ENCODE measurements at regions not wholly inside any gene's neighbourhood (a gene's known extent, or its start where the extent isn't known, plus 50 kb on each side); places are given as distances from the start of the nearest gene placed in this dataset.

DNA sequence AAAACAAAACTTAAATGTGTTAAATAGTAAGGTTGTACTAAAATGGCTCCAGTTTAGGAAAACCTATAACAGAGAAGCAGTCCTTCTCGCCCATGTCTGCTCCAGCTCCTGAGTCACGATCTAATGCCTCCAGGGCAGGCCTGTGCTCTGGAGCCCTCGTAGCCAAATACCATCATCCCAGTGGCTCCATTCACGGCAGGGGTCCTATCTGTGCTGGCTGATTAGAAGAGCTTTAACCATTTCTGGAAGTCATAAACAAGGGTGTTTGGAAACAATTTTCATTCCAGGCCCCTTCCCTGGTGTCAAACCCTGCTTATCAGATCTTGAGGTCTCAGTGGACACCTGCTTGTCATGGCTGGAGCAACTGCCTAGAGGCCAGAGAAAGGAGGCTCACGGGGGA is 336.9 kb downstream of the SOX9 start:
- Histone ChIP-seq H3K4me3 (replicated peaks; ENCODE audit: low read depth, low read length) (no peak overlapping the region), H3K27me3 (replicated peaks; ENCODE audit: control insufficient read depth, insufficient read depth, low read length) (no peaks in the 10 kb centered on the region), H3K36me3 (ENCODE audit: control insufficient read depth, insufficient read depth, low read length) (no peaks in the 10 kb centered on the region)
- TF ChIP-seq, protein P1, sequence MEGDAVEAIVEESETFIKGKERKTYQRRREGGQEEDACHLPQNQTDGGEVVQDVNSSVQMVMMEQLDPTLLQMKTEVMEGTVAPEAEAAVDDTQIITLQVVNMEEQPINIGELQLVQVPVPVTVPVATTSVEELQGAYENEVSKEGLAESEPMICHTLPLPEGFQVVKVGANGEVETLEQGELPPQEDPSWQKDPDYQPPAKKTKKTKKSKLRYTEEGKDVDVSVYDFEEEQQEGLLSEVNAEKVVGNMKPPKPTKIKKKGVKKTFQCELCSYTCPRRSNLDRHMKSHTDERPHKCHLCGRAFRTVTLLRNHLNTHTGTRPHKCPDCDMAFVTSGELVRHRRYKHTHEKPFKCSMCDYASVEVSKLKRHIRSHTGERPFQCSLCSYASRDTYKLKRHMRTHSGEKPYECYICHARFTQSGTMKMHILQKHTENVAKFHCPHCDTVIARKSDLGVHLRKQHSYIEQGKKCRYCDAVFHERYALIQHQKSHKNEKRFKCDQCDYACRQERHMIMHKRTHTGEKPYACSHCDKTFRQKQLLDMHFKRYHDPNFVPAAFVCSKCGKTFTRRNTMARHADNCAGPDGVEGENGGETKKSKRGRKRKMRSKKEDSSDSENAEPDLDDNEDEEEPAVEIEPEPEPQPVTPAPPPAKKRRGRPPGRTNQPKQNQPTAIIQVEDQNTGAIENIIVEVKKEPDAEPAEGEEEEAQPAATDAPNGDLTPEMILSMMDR (IDR thresholded peaks at IDR 0.05; ENCODE audit: insufficient read depth, low read length, poor library complexity, severe bottlenecking): no peak
- no peak for DNase-seq (ENCODE audit: extremely low read depth, insufficient read length)

DNA sequence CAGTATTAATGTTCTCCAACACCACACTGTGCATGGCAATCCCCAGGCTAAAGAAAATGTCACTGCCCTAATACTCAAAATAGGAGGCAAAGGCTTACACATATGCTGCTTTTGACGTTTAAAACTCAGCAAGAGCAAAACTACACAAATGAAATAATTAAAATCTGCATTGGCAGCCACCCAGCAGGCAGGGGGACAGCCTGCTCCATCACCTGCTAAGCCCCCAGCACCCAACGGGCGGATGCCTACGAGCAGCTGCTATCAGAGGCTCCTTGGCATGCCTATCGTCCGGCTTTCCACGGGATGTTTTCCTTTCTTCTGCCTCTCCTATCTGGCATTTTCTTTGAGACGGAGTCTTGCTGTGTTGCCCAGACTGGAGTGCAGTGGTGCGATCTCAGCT is 337.5 kb downstream of the SOX9 start:
- TF ChIP-seq, protein P1 (IDR thresholded peaks at IDR 0.05; ENCODE audit: insufficient read depth, low read length, poor library complexity, severe bottlenecking): no peak
- no peak for DNase-seq (ENCODE audit: extremely low read depth, insufficient read length)
- H3K36me3 ChIP-seq (ENCODE audit: control insufficient read depth, insufficient read depth, low read length): no peaks in the 10 kb centered on the region
- no peak overlapping the region for H3K4me3 ChIP-seq (replicated peaks; ENCODE audit: low read depth, low read length)
- no peaks in the 10 kb centered on the region for H3K27me3 ChIP-seq (replicated peaks; ENCODE audit: control insufficient read depth, insufficient read depth, low read length)

DNA sequence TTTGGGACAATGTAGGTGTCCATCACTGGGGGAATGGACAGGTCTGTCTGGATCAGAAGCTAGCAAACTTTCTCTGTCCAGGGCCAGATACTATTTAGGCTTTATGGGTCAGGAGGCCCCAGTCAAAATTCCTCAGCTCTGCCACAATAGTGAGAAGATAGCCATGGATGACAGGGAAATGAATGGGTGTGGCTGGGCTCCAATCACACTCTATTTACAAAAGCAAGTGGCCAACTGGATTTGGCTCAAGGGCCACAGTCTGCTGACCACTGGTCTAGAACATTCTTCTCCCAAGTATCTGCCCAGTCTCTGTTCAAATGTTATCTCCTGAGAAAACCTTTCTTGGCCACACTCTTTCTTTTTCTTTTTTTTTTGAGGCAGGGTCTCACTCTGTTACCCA is 339.9 kb downstream of the SOX9 start:
- H3K4me3 ChIP-seq (replicated peaks; ENCODE audit: low read depth, low read length): no peak overlapping the region
- H3K36me3 ChIP-seq (ENCODE audit: control insufficient read depth, insufficient read depth, low read length): no peaks in the 10 kb centered on the region
- no peaks in the 10 kb centered on the region for H3K27me3 ChIP-seq (replicated peaks; ENCODE audit: control insufficient read depth, insufficient read depth, low read length)
- no peak for DNase-seq (ENCODE audit: extremely low read depth, insufficient read length)
- TF ChIP-seq, protein P1 (IDR thresholded peaks at IDR 0.05; ENCODE audit: insufficient read depth, low read length, poor library complexity, severe bottlenecking): no peak

DNA sequence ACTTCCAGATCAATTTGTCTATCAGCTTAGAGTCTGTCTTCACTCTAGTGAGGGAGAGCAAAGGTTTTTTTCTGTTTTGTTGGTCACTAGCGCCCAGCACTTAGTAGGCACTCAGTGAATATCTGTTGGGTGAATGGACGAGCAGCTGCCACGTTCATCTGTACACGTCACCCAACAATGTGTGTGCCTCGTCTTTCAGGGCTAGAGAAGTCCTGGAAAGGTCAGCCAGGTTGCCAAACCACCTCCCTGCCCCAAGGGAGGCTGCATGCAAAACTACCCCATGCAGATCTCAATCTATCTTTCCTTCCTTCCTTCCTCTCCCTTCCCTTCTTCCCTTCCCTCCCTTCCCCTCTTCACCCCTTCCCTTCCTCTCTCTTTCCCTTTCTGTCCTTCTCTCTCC is 340.9 kb downstream of the SOX9 start:
- TF ChIP-seq, protein P1 (IDR thresholded peaks at IDR 0.05; ENCODE audit: insufficient read depth, low read length, poor library complexity, severe bottlenecking): no peak
- no peaks in the 10 kb centered on the region for H3K36me3 ChIP-seq (ENCODE audit: control insufficient read depth, insufficient read depth, low read length)
- no peak for DNase-seq (ENCODE audit: extremely low read depth, insufficient read length)
- no peak overlapping the region for H3K4me3 ChIP-seq (replicated peaks; ENCODE audit: low read depth, low read length)
- no peaks in the 10 kb centered on the region for H3K27me3 ChIP-seq (replicated peaks; ENCODE audit: control insufficient read depth, insufficient read depth, low read length)

DNA sequence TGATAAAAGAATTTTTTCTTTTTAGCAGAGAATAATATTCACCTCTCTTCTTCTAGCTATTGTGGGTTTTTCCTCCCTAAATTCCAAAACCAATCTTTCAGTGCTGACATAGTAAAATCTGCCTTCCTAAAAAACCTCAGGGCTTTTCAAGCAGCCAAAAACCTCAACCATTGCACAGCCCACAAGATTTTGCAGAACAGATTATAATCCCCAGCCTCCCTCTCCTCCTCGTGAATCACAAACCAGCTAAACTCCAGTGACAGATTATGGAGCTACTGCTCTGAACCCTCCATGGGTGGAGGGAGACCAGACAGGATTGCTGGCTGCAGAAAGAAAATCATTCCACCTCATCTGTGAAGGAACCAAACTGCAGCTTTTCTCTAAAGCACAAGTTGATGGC is 341.6 kb downstream of the SOX9 start:
- DNase-seq (ENCODE audit: extremely low read depth, insufficient read length): no peak
- TF ChIP-seq, protein P1 (IDR thresholded peaks at IDR 0.05; ENCODE audit: insufficient read depth, low read length, poor library complexity, severe bottlenecking): no peak

DNA sequence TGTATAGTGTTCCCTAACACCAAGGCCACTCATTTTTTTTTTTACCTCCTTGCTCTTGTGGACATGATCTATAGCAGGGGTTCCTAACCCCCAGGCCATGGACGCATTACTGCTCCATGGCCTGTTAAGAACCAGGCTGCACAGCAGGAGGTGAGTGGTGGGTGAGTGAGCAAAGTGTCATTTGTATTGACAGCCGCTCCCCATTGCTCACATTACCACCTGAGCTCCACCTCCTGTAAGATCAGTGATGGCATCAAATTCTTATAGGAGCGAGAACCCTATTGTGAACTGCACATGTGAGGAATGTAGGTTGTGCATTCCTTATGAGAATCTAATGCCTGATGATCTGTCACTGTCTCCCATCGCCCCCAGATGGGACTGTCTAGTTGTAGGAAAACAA is 342.0 kb downstream of the SOX9 start:
- Histone ChIP-seq H3K36me3 (ENCODE audit: control insufficient read depth, insufficient read depth, low read length) (no peaks in the 10 kb centered on the region), H3K4me3 (replicated peaks; ENCODE audit: low read depth, low read length) (no peak overlapping the region), H3K27me3 (replicated peaks; ENCODE audit: control insufficient read depth, insufficient read depth, low read length) (no peaks in the 10 kb centered on the region)
- no peak for DNase-seq (ENCODE audit: extremely low read depth, insufficient read length)
- TF ChIP-seq, protein P1 (IDR thresholded peaks at IDR 0.05; ENCODE audit: insufficient read depth, low read length, poor library complexity, severe bottlenecking): no peak

More for the DNA sequence above, 341.6 kb downstream of the SOX9 start:
- Histone ChIP-seq H3K27me3 (replicated peaks; ENCODE audit: control insufficient read depth, insufficient read depth, low read length) (no peaks in the 10 kb centered on the region), H3K4me3 (replicated peaks; ENCODE audit: low read depth, low read length) (no peak overlapping the region), H3K36me3 (ENCODE audit: control insufficient read depth, insufficient read depth, low read length) (no peaks in the 10 kb centered on the region)

Measured in GM06990 (cell line).